GM12874 (cell line): ENCODE measurements at regions not wholly inside any gene's neighbourhood (a gene's known extent, or its start where the extent isn't known, plus 50 kb on each side); places are given as distances from the start of the nearest gene placed in this dataset.

Experiments
- TF ChIP-seq, protein P1 (sequence below): IDR thresholded peaks from 2 replicates; pipeline ENCODE4 v1.5.1; 2011; ENCODE audit warnings: low read depth, mild to moderate bottlenecking, control low read depth, low read length, moderate library complexity; ENCODE audit not compliant: insufficient read depth

GRCh38 chr9:28925157-28925556 lies 1351.9 kb upstream of the C9orf72 start:
- TF ChIP-seq, protein P1, sequence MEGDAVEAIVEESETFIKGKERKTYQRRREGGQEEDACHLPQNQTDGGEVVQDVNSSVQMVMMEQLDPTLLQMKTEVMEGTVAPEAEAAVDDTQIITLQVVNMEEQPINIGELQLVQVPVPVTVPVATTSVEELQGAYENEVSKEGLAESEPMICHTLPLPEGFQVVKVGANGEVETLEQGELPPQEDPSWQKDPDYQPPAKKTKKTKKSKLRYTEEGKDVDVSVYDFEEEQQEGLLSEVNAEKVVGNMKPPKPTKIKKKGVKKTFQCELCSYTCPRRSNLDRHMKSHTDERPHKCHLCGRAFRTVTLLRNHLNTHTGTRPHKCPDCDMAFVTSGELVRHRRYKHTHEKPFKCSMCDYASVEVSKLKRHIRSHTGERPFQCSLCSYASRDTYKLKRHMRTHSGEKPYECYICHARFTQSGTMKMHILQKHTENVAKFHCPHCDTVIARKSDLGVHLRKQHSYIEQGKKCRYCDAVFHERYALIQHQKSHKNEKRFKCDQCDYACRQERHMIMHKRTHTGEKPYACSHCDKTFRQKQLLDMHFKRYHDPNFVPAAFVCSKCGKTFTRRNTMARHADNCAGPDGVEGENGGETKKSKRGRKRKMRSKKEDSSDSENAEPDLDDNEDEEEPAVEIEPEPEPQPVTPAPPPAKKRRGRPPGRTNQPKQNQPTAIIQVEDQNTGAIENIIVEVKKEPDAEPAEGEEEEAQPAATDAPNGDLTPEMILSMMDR: no peak

- TF ChIP-seq, protein P1: no peak
These were observed 1353.0 kb upstream of the C9orf72 start for GRCh38 chr9:28926306-28926705.

DNA sequence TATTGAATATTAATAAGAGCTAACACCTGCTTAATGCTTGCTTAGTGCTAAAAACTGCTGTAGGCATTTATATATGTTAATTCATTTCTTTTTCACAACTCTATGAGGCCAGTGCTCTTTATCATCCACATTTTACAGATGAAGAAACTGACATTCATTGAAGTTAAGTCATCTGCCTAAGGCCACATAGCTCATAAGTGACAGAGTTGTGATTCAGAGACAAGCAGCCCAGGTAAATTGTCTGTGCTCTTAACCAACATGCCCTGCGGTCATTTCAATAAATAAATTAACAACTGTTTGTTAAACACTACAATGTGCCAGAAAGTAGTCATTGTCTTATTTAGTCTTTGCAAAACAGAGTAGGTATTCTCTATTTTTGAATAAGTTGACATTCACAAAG lies 1354.4 kb upstream of the C9orf72 start:
- TF ChIP-seq, protein P1: no peak

DNA sequence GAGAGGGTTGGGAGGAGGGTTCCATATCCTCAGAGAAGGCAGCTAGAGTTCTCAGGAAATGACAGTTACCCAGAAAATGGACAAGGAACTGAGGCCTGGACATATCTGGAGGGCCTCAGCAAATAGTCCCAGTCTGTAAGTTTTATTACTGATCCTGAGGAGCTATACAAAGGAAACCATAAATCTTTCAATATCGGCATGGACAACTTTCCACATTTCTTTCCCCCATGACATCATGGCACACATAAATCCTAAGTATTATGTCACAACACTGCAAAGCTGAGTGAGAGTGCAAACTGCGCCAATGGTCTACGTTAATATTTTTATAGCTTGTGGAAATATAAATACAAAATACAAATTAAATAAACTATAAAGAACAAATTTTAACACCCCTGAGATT lies 1356.2 kb upstream of the C9orf72 start:
- TF ChIP-seq, protein P1: no peak

- TF ChIP-seq, protein P1: no peak
These were observed 1357.5 kb upstream of the C9orf72 start for GRCh38 chr9:28930766-28931165.

- TF ChIP-seq, protein P1: no peak
These were observed 1360.8 kb upstream of the C9orf72 start for GRCh38 chr9:28934111-28934510.

GRCh38 chr9:28938981-28939380 lies 1365.7 kb upstream of the C9orf72 start:
- TF ChIP-seq, protein P1: no peak

- TF ChIP-seq, protein P1: no peak
These were observed 1368.6 kb upstream of the C9orf72 start for GRCh38 chr9:28941856-28942255.
